Ovary (tissue), 7 donors: ENCODE measurements at regions not wholly inside any gene's neighbourhood (a gene's known extent, or its start where the extent isn't known, plus 50 kb on each side); places are given as distances from the start of the nearest gene placed in this dataset.

ENCODE experiments used
- DNase-seq, 5 donors: peaks; one replicate each; pipeline ENCODE4 v3.0.0-alpha.2; 2019 to 2020
- H3K27ac ChIP-seq, 2 donors: fragments of 200-600 bp; one replicate each; pipeline versions ENCODE4 v1.5.1 to v1.8.0; 2019 to 2022
- H3K27me3 ChIP-seq: fragments of 200-600 bp; one replicate; pipeline ENCODE4 v1.8.0; 2022
- H3K36me3 ChIP-seq: fragments of 200-600 bp; sonication (generic); one replicate; pipeline ENCODE4 v1.5.1; 2019
- H3K4me1 ChIP-seq: one replicate; pipeline ENCODE4 v1.8.1; 2013; ENCODE audit warnings: mild to moderate bottlenecking, moderate library complexity; ENCODE audit not compliant: insufficient read depth
- H3K4me3 ChIP-seq: fragments of 200-600 bp; sonication (generic); one replicate; pipeline ENCODE4 v1.5.1; 2017
- H3K9me3 ChIP-seq, 2 donors: fragments of 200-600 bp in 1 of 2; sonication (generic) in 1 of 2; one replicate each; pipeline versions ENCODE4 v1.5.1 to v1.8.1; 2013 to 2019; ENCODE audit warnings: mild to moderate bottlenecking in 1 of 2, moderate library complexity in 1 of 2
- CTCF ChIP-seq, 3 donors: fragments of 450-650 bp in 2 of 3; fragments of 200-600 bp in 1 of 3; IDR thresholded peaks; one replicate each; pipeline versions ENCODE4 v1.5.1 to v1.8.0; 2016 to 2022; ENCODE audit warnings: antibody characterized with exemption in 3 of 3, mild to moderate bottlenecking in 1 of 3
- EP300 ChIP-seq: sonication (generic); formaldehyde crosslinking; IDR thresholded peaks from one replicate; pipeline ENCODE4 v1.6.1; 2017; ENCODE audit warnings: antibody characterized with exemption
- POLR2A ChIP-seq: fragments of 450-650 bp; IDR thresholded peaks from one replicate; pipeline ENCODE4 v1.6.1; 2017; ENCODE audit warnings: antibody characterized with exemption, mild to moderate bottlenecking, moderate library complexity
- WGBS, 3 donors: extraction: QIAGEN DNeasy Blood & Tissue Kit in 1 of 3; methylation state at CpG; one replicate each; pipeline versions ENCODE4 v1.1.5 to v1.1.7; 2013 to 2017; 5-methylcytosine and 5-hydroxymethylcytosine counted together
- intact Hi-C, 4 donors: fragments of 100-400 bp; cut with DNase I; formaldehyde crosslinking; loops; one replicate each; pipeline versions ENCODE4 v1.11.0 to v1.15.1; 2022 to 2023
- donor health status: DM: no; HTN: no; CAD: no; lungs with moderate emphysema.
- donor health status: DM: no; HTN: no; CAD: no.
- donor health status: Bipolar disorder and iron deficiency.
- donor health status: DM: no; HTN: no; CAD: no.
- donor health status: DM: yes; HTN: yes; CAD: no.

- intact Hi-C loops: no loop called here
- 68 to 76% (median 73%) methylated on average over 4 of the region's 4 CpGs for WGBS, 3 donors
- Histone ChIP-seq H3K4me3 (no peak overlapping the region), H3K27ac (no peak overlapping the region), H3K36me3 (no peaks in the 10 kb centered on the region), H3K27me3 (no peaks in the 10 kb centered on the region), H3K9me3 (no peaks in the 10 kb centered on the region), H3K4me1 (no peaks in the 10 kb centered on the region)
- TF ChIP-seq EP300: no peak
- TF ChIP-seq CTCF (IDR thresholded peaks at IDR 0.05): no peak
- TF ChIP-seq POLR2A: no peak
- no peak for DNase-seq
Measured at GRCh38 chr16:6667393-6667792, 665.3 kb upstream of the RBFOX1 start.

- no peak for DNase-seq
- no peak overlapping the region for H3K4me3 ChIP-seq
- H3K27ac ChIP-seq: no peak overlapping the region
- no peaks in the 10 kb centered on the region for H3K36me3 ChIP-seq
- intact Hi-C loops: no loop called here
- H3K4me1 ChIP-seq: no peaks in the 10 kb centered on the region
- H3K9me3 ChIP-seq: no peaks in the 10 kb centered on the region
- H3K27me3 ChIP-seq: no peaks in the 10 kb centered on the region
- 72 to 77% (median 77%) methylated on average over 7 of the region's 7 CpGs for WGBS, 3 donors
- TF ChIP-seq CTCF (IDR thresholded peaks at IDR 0.05) (no peak), EP300 (no peak), POLR2A (no peak)
Measured at GRCh38 chr16:6665126-6665525, 667.5 kb upstream of the RBFOX1 start.

DNA sequence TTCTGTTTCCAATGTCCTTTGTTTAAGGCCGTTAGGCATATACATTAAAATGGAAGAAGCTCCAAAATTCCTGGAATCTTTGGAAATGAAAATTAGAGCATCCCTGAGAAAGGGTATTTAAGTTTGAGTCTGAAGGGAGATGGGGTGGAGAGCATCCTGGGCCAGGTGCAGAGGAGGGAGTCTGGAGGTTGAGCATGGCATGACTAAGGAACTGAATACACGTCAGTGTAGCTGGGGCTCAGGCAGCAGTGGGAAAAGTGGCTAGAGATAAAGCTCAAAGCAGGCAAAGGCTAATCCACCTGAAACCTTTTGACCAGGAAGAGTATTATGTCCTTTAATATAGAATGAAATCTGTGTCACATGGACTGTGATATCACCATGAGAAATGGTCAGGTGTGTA, 669.0 kb upstream of the RBFOX1 start:
- Histone ChIP-seq H3K27me3 (no peaks in the 10 kb centered on the region), H3K9me3 (no peaks in the 10 kb centered on the region), H3K36me3 (no peaks in the 10 kb centered on the region), H3K4me1 (no peaks in the 10 kb centered on the region), H3K4me3 (no peak overlapping the region), H3K27ac (no peak overlapping the region)
- intact Hi-C loops: no loop called here
- whole genome bisulfite sequencing, 3 donors: 36 to 48% (median 42%) methylated on average over 2 of the region's 2 CpGs
- DNase-seq: no peak
- TF ChIP-seq POLR2A (no peak), CTCF (IDR thresholded peaks at IDR 0.05) (no peak), EP300 (no peak)

DNA sequence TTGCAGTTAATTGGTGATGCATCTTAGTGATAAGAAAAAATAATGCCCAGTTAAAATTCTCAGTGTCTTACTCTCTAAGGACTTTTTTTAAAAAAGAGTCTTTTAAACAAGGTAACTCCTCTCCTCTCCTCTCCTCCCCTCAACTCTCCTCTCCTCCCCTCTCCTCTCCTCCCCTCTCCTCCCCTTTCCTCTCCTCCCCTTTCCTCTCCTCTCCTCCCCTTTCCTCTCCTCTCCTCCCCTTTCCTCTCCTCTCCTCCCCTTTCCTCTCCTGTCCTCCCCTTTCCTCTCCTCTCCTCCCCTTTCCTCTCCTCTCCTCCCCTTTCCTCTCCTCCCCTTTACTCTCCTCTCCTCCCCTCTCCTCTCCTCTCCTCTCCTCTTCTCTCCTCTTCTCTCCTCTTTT, 675.9 kb upstream of the RBFOX1 start:
- Histone ChIP-seq H3K27ac (no peak overlapping the region), H3K36me3 (no peaks in the 10 kb centered on the region), H3K9me3 (no peaks in the 10 kb centered on the region), H3K4me1 (no peaks in the 10 kb centered on the region), H3K27me3 (no peaks in the 10 kb centered on the region), H3K4me3 (no peak overlapping the region)
- no peak for DNase-seq
- intact Hi-C loops: no loop called here
- TF ChIP-seq EP300 (no peak), POLR2A (no peak), CTCF (IDR thresholded peaks at IDR 0.05) (no peak)

DNA sequence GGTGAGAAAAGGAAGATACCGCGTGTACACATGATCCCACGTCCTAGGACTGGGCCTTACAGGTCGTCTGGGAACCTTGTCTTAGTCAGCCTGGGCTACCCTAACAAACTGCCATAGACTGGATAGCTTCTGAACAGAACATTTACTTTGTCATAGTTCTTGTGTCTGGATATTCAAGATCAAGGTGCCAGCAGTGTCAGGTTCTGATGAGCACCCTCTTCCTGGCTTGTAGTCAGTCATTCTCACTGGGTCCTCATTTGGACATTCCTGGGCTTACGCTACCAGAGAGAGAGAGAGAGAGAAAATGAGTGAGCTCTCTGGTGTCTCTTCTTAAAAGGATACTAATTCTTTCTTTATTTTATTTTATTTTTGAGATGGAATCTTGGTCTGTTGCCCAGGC, 685.8 kb upstream of the RBFOX1 start:
- 53 to 66% (median 53%) methylated on average over 5 of the region's 5 CpGs for WGBS, 3 donors
- no peak for TF ChIP-seq POLR2A
- TF ChIP-seq CTCF (IDR thresholded peaks at IDR 0.05): no peak
- TF ChIP-seq EP300: no peak
- Histone ChIP-seq H3K4me1 (no peaks in the 10 kb centered on the region), H3K36me3 (no peaks in the 10 kb centered on the region), H3K9me3 (no peaks in the 10 kb centered on the region), H3K27me3 (no peaks in the 10 kb centered on the region), H3K27ac (no peak overlapping the region), H3K4me3 (no peak overlapping the region)
- intact Hi-C loops: loop anchor here in 1 of 4 donors (10.0 kb wide), 1 partner anchor 1412 kb away; no protein-coding TSS in a partner anchor
- DNase-seq: no peak
